GM18870 (cell line): ENCODE measurements at regions not wholly inside any gene's neighbourhood (a gene's known extent, or its start where the extent isn't known, plus 50 kb on each side); places are given as distances from the start of the nearest gene placed in this dataset.
"Not testable (repeated sequence)": the region's sequence is repeated elsewhere in the genome, so short reads cannot be mapped to it uniquely, and the experiment has no call there.

Source experiments
- ATAC-seq: cut with Tn5 transposase; IDR thresholded peaks from one replicate; pipeline ENCODE4 v1.9.1; 2021; ENCODE audit warnings: moderate library complexity; ENCODE audit not compliant: unreplicated experiment

- no peak for ATAC-seq
These were observed 120.0 kb upstream of the ZC3H11B start for GRCh38 chr1:219732814-219733491.

GRCh38 chr1:219731771-219732170 is 118.9 kb upstream of the ZC3H11B start:
- ATAC-seq, result no peak

DNA sequence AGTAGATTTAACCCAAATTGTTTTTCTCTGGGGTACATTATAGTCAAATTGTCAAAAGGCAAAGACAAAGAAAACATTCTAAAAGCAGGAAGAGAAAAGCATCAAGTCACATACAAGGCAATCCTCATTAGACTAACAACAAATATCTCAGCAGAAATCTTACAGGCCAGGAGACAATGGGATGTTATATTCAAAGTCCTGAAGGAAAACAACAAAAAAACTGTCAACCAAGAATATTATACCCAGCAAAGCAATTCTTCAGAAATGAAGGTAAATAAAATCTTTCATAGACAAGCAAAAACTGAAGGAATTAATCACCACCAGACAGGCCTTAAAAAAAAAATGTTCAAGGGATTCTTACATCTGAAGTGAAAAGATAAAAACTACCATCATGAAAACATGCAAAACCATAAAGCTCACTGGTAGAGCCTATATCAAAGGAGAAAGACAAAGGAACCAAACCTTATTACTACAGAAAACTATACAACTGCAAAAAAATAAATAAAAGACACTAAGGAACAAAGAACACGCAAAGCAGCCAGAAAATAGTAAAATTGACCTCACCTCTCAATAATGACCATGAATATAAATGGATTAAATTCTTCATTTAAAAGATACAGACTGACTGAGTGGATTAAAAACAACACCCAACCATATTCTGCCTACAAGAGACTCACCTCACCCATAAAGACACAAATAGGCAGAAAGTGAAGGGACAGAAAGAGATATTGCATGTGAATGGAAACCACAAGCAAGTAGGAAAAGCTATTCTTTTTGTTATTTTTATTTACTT is 113.8 kb upstream of the ZC3H11B start:
- ATAC-seq, result no peak

DNA sequence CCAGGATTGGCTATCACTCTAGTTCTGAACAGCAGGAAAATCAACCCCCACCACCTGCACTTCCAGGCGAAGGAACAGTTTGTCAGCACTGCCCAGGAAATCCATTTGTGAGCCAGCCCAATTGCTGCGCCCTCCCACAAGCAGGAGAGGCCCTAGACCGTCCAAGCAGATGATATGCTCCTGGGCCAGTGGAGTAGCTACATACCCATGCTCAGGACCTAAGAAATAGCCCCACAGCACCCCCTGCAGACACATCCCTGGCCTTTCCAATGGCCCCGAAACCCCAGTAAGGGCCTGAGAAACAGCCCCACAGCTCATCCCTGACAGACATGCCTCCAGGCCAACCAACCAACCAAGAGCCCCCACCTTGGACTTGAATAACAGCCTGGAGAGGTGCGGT is 111.5 kb upstream of the ZC3H11B start:
- ATAC-seq, result no peak

- ATAC-seq, result no peak
These were observed 104.6 kb upstream of the ZC3H11B start for GRCh38 chr1:219717536-219717935.

- no peak for ATAC-seq
These were observed 103.8 kb upstream of the ZC3H11B start for GRCh38 chr1:219716611-219717114.

DNA sequence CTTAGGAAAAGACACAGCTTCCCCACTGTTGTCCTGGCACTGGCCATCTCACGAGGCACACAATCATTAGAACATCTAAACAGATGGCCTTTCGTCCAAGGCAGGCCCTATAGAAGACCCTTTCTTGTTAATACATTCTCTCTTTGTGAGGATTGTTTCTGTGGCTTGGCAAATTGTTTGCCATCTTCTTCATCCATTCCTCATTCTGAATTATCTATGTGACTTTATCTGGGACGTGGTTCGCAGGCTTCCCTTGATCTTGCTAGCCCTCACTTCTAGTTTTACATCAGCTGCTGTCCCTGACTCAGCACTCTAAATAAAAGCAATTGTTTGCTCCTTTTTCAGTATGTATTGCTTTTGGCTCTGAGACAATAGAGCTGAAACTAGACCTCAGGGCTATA is 101.1 kb upstream of the ZC3H11B start:
- no peak for ATAC-seq

GRCh38 chr1:219712506-219712905 is 99.6 kb upstream of the ZC3H11B start:
- ATAC-seq, result no peak

- no peak for ATAC-seq
These were observed 97.8 kb upstream of the ZC3H11B start for GRCh38 chr1:219710529-219711194.

DNA sequence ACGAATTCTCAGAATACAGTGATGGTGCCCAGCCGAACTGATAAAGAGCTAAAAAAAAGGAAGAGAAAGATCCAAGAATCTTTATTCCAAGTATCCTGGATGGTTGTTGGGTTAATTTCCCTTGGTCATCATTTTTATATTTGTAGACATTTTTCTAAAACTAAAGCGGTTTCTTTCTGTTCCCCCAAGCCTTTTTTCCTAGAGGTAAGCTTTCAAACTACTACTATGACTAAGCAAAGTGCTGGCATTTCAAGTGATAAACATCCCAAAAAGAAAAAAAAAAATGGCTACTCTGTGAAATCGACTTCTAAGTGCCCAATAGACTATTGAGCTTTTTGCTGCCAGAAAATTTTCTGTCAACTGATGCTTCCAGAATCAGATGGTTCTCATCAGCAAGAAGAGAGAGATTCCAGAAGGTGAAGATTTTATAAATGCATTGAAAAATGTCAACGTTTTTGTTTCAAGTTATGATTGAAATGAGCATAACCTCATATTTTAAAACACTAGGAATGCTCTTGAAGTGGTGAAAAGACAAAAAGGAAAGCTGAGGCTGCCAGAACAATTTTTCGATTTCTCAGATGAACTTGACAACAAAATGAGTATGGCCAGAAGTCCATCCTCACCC is 96.1 kb upstream of the ZC3H11B start:
- ATAC-seq, result no peak

DNA sequence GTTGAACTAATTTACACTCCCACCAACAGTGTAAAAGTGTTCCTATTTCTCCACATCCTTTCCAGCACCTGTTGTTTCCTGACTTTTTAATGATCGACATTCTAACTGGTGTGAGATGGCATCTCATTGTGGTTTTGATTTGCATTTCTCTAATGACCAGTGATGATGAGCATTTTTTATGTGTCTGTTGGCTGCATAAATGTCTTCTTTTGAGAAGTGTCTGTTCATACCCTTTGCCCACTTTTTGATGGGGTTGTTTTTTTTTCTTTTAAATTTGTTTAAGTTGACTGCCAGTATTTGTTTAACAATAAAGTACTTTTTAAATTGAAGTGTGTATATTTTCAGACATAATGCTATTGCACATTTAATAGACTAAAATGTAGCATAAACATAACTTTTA is 95.0 kb upstream of the ZC3H11B start:
- not testable (repeated sequence) for ATAC-seq

DNA sequence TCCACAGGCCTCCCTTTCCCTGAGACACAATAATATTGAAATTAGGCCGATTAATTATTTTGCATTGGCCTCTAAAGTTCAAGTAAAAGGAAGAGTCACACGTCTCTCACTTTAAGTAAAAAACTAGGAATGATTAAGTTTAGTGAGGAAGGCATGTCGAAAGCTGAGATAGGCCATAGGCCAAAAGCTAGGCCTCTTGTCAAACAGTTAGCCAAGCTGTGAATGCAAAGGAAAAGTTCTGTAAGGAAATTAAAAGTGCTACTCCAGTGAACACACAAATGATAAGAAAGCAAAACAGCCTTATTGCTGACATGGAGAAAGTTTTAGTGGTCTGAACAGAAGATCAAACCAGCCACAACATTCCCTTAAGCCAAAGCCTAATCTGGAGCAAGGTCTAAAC is 91.4 kb upstream of the ZC3H11B start:
- ATAC-seq, result not testable (repeated sequence)

GRCh38 chr1:219703368-219703639 is 90.4 kb upstream of the ZC3H11B start:
- no peak for ATAC-seq

- ATAC-seq, result no peak
These were observed 88.6 kb upstream of the ZC3H11B start for GRCh38 chr1:219701476-219701875.

DNA sequence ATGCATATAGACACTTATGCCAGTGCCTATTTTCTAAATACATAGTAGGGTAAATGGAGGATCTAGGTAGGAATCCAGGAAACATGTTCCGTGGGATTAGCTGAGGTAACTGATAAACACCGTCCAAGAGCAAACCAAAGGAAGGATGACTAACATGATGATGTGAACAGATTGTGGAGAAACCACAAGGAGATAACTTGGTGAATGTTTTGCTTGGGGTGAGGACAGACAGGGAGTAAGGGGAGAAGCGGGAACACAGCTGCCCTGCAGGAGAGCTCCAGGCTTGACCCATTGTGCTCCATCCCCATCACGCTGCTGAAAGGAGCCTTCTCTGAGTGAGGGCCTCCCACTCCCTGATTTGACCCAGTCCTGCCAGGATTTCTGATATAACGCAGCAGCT is 87.0 kb upstream of the ZC3H11B start:
- ATAC-seq, result no peak

DNA sequence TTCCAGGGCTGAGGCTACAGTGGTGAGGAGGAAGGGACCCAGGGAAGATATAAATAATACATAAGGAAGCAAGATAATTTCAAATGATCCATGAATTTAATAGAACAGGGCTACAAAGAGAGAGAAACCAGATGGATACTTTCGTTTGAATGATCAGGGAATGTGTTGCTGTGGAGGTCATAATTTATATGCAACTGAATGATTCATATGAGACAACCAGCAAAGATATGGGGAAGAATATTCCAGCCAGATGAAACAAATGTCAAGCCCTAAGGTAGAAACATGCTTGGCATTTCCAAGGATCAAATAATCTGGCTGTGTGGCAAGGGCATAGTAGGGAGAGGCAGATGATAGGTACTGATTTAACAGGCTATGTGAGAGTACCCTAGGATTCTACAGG is 84.8 kb upstream of the ZC3H11B start:
- no peak for ATAC-seq

- no peak for ATAC-seq
These were observed 80.1 kb upstream of the ZC3H11B start for GRCh38 chr1:219692981-219693380.

GRCh38 chr1:219689774-219690173 is 76.9 kb upstream of the ZC3H11B start:
- ATAC-seq, result no peak

DNA sequence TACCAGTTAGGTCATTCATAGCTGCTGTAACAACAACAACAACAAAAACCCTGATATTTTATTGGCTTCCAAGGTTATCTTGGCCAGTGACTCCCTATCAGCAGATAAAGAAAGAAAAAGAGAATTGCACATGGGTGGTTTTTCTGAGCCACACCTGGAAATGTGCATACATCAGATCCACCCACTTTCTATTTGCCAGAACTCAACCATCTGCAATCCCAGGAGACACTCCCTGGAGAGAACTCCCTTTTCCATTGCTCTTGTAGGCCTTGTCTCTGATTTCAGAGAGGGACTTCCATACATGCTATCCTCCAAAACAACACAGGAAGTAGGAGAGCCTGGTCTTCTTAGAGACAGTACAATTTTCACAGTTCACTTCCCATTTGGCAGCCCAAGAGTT is 74.9 kb upstream of the ZC3H11B start:
- no peak for ATAC-seq

- ATAC-seq, result no peak
These were observed 73.3 kb upstream of the ZC3H11B start for GRCh38 chr1:219686171-219686570.

- ATAC-seq, result no peak
These were observed 69.9 kb upstream of the ZC3H11B start for GRCh38 chr1:219682788-219683187.

DNA sequence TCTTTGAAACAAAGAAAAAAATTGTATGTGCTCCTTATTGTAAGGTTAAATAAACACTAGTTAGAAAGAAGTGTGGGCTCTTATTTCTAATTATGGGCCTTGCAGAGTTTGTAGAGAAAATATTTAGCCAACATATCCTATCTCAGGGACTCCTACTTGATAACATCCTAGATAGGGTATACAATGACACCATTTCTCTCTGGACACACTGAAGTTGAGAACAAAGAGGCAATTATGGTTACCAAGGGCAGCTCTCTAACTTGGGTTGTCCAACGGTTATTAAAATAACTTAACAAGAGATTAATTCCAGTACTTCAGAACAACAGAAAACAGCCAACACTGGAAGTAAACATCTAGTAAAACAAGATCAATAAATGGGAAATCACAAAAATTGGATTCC is 69.0 kb upstream of the ZC3H11B start:
- no peak for ATAC-seq
